Left lung (tissue), 4 donors: ENCODE measurements at regions not wholly inside any gene's neighbourhood (a gene's known extent, or its start where the extent isn't known, plus 50 kb on each side); places are given as distances from the start of the nearest gene placed in this dataset.
"Not testable (repeated sequence)": the region's sequence is repeated elsewhere in the genome, so short reads cannot be mapped to it uniquely, and the experiment has no call there.

Source experiments
- ATAC-seq: fragments of 200-7000 bp; cut with Tn5 transposase; one replicate; pipeline ENCODE4 v1.9.1; 2020; ENCODE audit warnings: moderate library complexity
- DNase-seq, 4 donors: peaks; one replicate each; pipeline ENCODE4 v3.0.0-alpha.2; 2013 to 2020
- H3K27ac ChIP-seq, 2 donors: fragments of 200-600 bp; sonication (generic) in 1 of 2; one replicate each; pipeline versions ENCODE4 v1.5.0 to v1.8.0; 2020 to 2021
- H3K27me3 ChIP-seq, 2 donors: fragments of 200-600 bp; sonication (generic) in 1 of 2; one replicate each; pipeline versions ENCODE4 v1.5.0 to v1.8.0; 2020 to 2021
- H3K36me3 ChIP-seq, 2 donors: fragments of 200-600 bp; sonication (generic) in 1 of 2; one replicate each; pipeline versions ENCODE4 v1.5.0 to v1.8.0; 2020 to 2021
- H3K4me1 ChIP-seq, 2 donors: fragments of 200-600 bp; one replicate each; pipeline ENCODE4 v1.8.0; 2021
- H3K4me3 ChIP-seq, 2 donors: fragments of 200-600 bp; sonication (generic) in 1 of 2; one replicate each; pipeline versions ENCODE4 v1.5.0 to v1.8.0; 2020 to 2021; ENCODE audit warnings: mild to moderate bottlenecking in 1 of 2
- H3K9me3 ChIP-seq, 2 donors: fragments of 200-600 bp; sonication (generic) in 1 of 2; one replicate each; pipeline versions ENCODE4 v1.5.0 to v1.8.0; 2020 to 2021
- intact Hi-C, 2 donors: fragments of 100-400 bp; cut with DNase I; formaldehyde crosslinking; loops; one replicate each; pipeline versions ENCODE4 v1.11.2 to v1.14.2; 2022
- TF ChIP-seq, protein P1 (sequence below), 2 donors: fragments of 200-600 bp; sonication (generic) in 1 of 2; IDR thresholded peaks; one replicate each; pipeline versions ENCODE4 v1.5.0 to v1.8.0; 2021; ENCODE audit warnings: antibody characterized with exemption in 2 of 2
- donor health status: DM: no; HTN: yes; CAD: no.
- donor health status: DM: no; HTN: no; CAD: no.

DNA sequence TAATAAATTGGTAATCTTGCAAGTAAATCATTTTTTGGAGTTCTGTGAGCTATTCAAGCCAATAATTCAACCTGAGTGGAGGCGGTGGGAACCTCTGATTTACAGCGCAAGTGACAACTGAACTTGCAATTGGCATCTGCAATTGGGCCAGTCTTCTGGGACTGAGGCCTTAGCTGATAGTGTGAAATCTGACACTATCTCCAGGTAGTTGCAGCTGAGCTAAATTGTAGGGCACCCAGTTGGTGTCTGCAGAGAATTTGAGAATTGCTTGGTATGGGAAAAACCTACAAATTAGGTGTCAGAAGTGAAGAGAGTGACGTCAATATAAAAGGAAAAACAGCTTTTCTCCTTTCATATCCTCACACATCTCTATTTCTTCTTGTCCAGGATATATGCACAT, 1633.6 kb upstream of the GOT2 start:
- no peaks in the 10 kb centered on the region for H3K36me3 ChIP-seq
- DNase-seq = no peak
- no peaks in the 10 kb centered on the region for H3K9me3 ChIP-seq
- no peak for ATAC-seq
- TF ChIP-seq, protein P1, sequence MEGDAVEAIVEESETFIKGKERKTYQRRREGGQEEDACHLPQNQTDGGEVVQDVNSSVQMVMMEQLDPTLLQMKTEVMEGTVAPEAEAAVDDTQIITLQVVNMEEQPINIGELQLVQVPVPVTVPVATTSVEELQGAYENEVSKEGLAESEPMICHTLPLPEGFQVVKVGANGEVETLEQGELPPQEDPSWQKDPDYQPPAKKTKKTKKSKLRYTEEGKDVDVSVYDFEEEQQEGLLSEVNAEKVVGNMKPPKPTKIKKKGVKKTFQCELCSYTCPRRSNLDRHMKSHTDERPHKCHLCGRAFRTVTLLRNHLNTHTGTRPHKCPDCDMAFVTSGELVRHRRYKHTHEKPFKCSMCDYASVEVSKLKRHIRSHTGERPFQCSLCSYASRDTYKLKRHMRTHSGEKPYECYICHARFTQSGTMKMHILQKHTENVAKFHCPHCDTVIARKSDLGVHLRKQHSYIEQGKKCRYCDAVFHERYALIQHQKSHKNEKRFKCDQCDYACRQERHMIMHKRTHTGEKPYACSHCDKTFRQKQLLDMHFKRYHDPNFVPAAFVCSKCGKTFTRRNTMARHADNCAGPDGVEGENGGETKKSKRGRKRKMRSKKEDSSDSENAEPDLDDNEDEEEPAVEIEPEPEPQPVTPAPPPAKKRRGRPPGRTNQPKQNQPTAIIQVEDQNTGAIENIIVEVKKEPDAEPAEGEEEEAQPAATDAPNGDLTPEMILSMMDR (IDR thresholded peaks at IDR 0.05) = no peak
- intact Hi-C loops = no loop called here
- H3K27me3 ChIP-seq = no peaks in the 10 kb centered on the region
- no peak overlapping the region for H3K4me3 ChIP-seq
- no peak overlapping the region for H3K27ac ChIP-seq
- no peaks in the 10 kb centered on the region for H3K4me1 ChIP-seq

DNA sequence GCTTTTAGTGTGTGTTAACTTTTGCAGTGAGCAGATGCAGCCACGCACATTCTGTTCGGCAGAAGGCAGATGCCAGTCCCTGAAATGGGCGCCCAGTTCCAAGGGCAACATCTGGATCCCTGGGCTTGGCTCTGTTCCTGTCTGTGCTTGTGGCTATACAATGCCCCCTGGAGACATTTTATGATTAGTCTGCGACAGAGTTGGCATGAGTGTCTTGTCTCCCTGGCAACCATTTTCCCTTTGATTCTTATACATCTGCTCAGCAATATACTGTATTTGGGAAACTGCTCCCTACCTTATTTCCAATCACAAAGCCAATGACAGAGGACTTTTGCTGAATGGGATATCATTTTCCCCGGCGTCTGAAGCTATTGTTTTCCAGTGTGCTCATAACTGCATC, 1629.5 kb upstream of the GOT2 start:
- intact Hi-C loops = no loop called here

DNA sequence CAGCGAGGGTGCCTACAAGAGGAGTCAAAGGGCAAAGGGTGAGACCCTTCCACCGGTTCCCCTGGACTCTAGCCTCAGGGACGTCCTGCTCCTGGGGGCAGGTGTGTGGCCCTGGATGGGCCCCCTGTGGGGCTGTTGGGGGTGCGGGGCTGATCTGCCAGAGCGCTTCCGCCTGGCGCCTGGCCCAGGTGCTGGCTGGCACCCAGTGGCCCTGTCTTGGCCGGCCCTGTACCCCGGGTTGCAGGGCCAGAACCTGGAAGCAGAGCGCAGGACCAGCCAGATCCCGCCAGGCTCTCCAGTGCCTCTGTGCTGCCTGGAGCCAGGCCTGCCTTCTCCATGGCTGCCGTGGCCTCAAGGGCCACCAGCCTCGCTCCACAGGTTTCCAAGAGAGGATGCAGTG, 1625.8 kb upstream of the GOT2 start:
- H3K4me1 ChIP-seq, DNase-seq, H3K36me3 ChIP-seq, H3K4me3 ChIP-seq, H3K9me3 ChIP-seq, H3K27ac ChIP-seq, intact Hi-C loops, ATAC-seq, H3K27me3 ChIP-seq: not testable (repeated sequence)

More for the DNA sequence above, 1629.5 kb upstream of the GOT2 start:
- Histone ChIP-seq H3K27ac (no peak overlapping the region), H3K9me3 (peaks cover 0 to 5% of the 10 kb centered on the region in 2 donors), H3K27me3 (no peaks in the 10 kb centered on the region), H3K4me1 (no peaks in the 10 kb centered on the region), H3K4me3 (no peak overlapping the region), H3K36me3 (no peaks in the 10 kb centered on the region)
- TF ChIP-seq, protein P1 (IDR thresholded peaks at IDR 0.05) = no peak
- DNase-seq (peak in 1 of 4 donors; percentile 10), ATAC-seq (no peak)

DNA sequence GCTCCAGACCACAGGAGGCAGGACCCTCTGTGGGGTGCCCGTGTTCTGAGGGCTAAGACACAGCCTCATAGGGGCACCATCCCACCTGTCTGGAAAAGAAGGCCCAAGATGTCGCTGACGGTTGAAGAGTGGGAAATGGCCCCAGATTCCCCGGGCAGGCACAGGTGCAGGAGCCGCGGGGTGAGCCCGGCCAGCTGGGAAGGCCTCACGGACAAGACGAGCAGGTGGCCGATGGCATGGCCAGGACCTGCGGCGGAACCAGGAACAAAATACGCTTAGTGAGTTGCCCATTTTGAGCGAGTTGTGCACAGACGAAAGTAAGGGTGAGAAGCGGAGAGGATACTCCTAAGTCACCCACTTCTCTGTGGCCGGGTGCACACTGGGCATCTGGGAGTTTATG, 1625.3 kb upstream of the GOT2 start:
- H3K9me3 ChIP-seq, ATAC-seq, H3K36me3 ChIP-seq, intact Hi-C loops, H3K27me3 ChIP-seq, H3K4me3 ChIP-seq, H3K4me1 ChIP-seq, H3K27ac ChIP-seq, DNase-seq: not testable (repeated sequence)

DNA sequence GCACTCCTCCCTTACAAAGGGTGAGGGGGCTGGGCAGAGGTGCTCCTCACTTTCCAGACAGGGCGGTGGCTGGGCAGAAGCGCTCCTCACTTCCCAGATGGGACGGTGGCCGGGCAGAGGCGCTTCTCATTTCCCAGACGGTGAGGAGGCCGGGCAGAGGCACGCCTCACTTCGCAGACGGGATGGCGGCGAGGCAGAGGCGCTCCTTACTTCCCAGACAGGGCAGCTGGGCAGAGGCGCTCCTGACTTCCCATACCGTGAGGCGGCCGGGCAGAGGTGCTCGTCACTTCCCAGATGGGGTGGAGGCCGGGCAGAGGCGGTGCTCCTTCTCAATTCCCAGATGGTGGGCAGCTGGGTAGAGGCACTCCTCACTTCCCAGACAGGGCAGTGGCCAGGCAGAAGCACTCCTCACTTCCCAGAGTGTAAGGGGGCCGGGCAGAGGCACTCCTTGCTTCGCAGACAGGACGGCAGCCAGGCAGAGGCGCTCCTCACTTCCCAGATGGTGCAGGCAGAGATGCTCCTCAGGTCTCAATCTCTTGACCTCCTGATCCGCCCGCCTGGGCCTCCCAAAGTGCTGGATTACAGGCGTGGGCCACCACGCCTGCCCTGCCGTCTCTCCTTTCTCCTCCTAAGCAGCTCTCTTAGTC, 1623.9 kb upstream of the GOT2 start:
- intact Hi-C loops, H3K9me3 ChIP-seq, H3K36me3 ChIP-seq, H3K27ac ChIP-seq, H3K4me3 ChIP-seq, ATAC-seq, H3K27me3 ChIP-seq, H3K4me1 ChIP-seq: not testable (repeated sequence)
- peak in 1 of 4 donors; percentile 70 for DNase-seq

DNA sequence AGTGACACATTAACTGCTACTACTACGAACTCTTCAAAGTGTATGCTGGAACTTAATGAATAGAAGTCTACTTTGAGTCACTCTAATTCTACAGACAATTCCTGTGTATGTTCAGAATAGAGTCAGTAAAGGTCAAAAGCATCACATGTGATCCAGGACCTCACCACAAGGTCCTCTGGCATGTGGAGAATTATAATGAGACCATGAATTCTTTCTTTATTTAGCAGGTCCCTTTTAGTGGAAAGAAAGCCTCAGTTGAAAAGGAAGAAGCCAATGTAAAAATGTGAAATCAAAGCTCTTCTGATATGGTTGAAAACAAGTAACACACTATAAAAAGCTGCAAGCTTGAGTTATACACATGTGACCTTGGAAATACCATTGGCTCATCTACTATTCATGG, 1612.1 kb upstream of the GOT2 start:
- Histone ChIP-seq H3K4me3 (no peak overlapping the region), H3K36me3 (no peaks in the 10 kb centered on the region), H3K4me1 (no peaks in the 10 kb centered on the region), H3K27ac (no peak overlapping the region), H3K27me3 (no peaks in the 10 kb centered on the region), H3K9me3 (no peaks in the 10 kb centered on the region)
- no peak for DNase-seq
- ATAC-seq = no peak
- intact Hi-C loops = no loop called here
- TF ChIP-seq, protein P1 (IDR thresholded peaks at IDR 0.05) = no peak

DNA sequence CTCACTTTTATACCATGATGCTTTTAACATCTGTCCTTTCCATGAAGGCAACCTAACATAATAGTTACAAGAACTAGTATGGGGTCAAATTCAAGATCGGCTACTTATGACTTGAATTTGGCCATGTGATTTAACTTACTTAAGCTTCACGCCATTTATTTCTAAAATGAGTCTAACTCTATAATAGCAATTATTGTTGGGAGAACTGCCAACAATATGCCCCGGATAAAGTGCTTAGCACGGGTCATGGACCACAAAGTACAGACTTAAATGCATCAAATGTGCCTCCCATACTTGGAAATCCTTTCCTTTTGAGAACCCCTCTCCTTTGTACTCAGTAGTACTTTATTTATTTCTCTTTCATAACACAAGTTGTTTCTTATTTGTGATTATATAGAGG, 1603.6 kb upstream of the GOT2 start:
- ATAC-seq (no peak), DNase-seq (no peak)
- Histone ChIP-seq H3K27me3 (no peaks in the 10 kb centered on the region), H3K36me3 (no peaks in the 10 kb centered on the region), H3K27ac (no peak overlapping the region), H3K4me1 (no peaks in the 10 kb centered on the region), H3K9me3 (peaks cover 0 to under 1% of the 10 kb centered on the region in 2 donors), H3K4me3 (no peak overlapping the region)
- TF ChIP-seq, protein P1 (IDR thresholded peaks at IDR 0.05) = no peak
- intact Hi-C loops = no loop called here
